Uterus (tissue), 3 donors: ENCODE measurements at regions not wholly inside any gene's neighbourhood (a gene's known extent, or its start where the extent isn't known, plus 50 kb on each side); places are given as distances from the start of the nearest gene placed in this dataset.

Source experiments
- DNase-seq, 2 donors: peaks; one replicate each; pipeline ENCODE4 v3.0.0-alpha.2; 2019 to 2020
- H3K27ac ChIP-seq, 2 donors: fragments of 200-600 bp; sonication (generic); 1 replicate in 1 of 2; 2 replicates in 1 of 2; pipeline ENCODE4 v1.5.1; 2016 to 2018
- H3K27me3 ChIP-seq, 2 donors: fragments of 200-600 bp; sonication (generic); one replicate each; pipeline ENCODE4 v1.5.1; 2018 to 2019; ENCODE audit warnings: control low read depth in 1 of 2
- H3K36me3 ChIP-seq, 2 donors: fragments of 200-600 bp; sonication (generic); one replicate each; pipeline ENCODE4 v1.5.1; 2019; ENCODE audit warnings: control low read depth in 1 of 2
- H3K4me1 ChIP-seq, 2 donors: fragments of 200-600 bp; sonication (generic); one replicate each; pipeline ENCODE4 v1.5.1; 2018 to 2019; ENCODE audit warnings: control low read depth in 1 of 2
- H3K4me3 ChIP-seq, 2 donors: fragments of 200-600 bp; sonication (generic); 1 replicate in 1 of 2; 2 replicates in 1 of 2; pipeline ENCODE4 v1.5.1; 2018 to 2019; ENCODE audit warnings: mild to moderate bottlenecking in 1 of 2
- H3K9me3 ChIP-seq, 2 donors: fragments of 200-600 bp; sonication (generic); one replicate each; pipeline ENCODE4 v1.5.1; 2019; ENCODE audit warnings: control low read depth in 1 of 2
- CTCF ChIP-seq, 4 experiments: fragments of 200-600 bp in 2 of 4; fragments of 450-650 bp in 2 of 4; sonication (generic) in 2 of 4; IDR thresholded peaks; one replicate each; pipeline ENCODE4 v1.5.1; 2016 to 2019; ENCODE audit warnings: antibody characterized with exemption in 4 of 4, mild to moderate bottlenecking in 2 of 4, moderate library complexity in 1 of 4
- POLR2A ChIP-seq, 2 donors: fragments of 450-650 bp; IDR thresholded peaks; one replicate each; pipeline ENCODE4 v1.6.1; 2016; ENCODE audit warnings: antibody characterized with exemption in 2 of 2, mild to moderate bottlenecking in 1 of 2, moderate library complexity in 1 of 2
- intact Hi-C: fragments of 100-400 bp; cut with DNase I; formaldehyde crosslinking; loops from one replicate; pipeline ENCODE4 v1.15.1; 2023; ENCODE audit warnings: low total_unique reads
- donor health status: DM: yes; HTN: yes; CAD: no.

- Histone ChIP-seq H3K27me3 (no peaks in the 10 kb centered on the region), H3K4me1 (no peaks in the 10 kb centered on the region), H3K36me3 (no peaks in the 10 kb centered on the region), H3K9me3 (no peaks in the 10 kb centered on the region), H3K4me3 (no peak overlapping the region), H3K27ac (no peak overlapping the region)
- intact Hi-C loops: no loop called here
- TF ChIP-seq POLR2A (IDR thresholded peaks at IDR 0.05): no peak
- no peak for TF ChIP-seq CTCF (IDR thresholded peaks at IDR 0.05)
- DNase-seq: no peak
Observed at GRCh38 chr11:109936661-109937180, 156.5 kb upstream of the ZC3H12C start.

DNA sequence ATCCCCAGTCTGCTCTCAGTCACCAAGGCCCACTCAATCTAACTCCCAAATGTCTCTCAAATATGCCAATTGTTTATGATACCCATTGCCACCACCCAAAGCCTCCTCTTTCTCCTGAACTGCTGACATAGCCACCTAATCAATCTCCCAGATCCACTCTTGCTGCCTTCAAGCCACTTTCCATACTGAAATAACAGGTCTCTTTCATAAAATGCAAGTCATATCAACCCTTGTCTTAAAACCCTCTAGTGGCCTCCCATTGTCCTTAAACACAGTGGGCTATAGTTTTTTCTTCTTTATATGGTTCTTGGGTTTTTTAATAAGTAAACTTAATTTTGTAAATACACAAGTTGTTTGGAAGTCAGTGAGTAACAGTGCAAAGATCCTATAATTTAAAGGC is 155.2 kb upstream of the ZC3H12C start:
- no peaks in the 10 kb centered on the region for H3K36me3 ChIP-seq
- TF ChIP-seq CTCF (IDR thresholded peaks at IDR 0.05) (no peak), POLR2A (IDR thresholded peaks at IDR 0.05) (no peak)
- no peak overlapping the region for H3K4me3 ChIP-seq
- intact Hi-C loops: no loop called here
- DNase-seq: no peak
- no peaks in the 10 kb centered on the region for H3K4me1 ChIP-seq
- H3K27me3 ChIP-seq: no peaks in the 10 kb centered on the region
- H3K9me3 ChIP-seq: no peaks in the 10 kb centered on the region
- no peak overlapping the region for H3K27ac ChIP-seq

GRCh38 chr11:109939166-109939810 is 153.9 kb upstream of the ZC3H12C start:
- DNase-seq: no peak
- Histone ChIP-seq H3K4me1 (no peaks in the 10 kb centered on the region), H3K27me3 (no peaks in the 10 kb centered on the region), H3K4me3 (no peak overlapping the region), H3K36me3 (no peaks in the 10 kb centered on the region), H3K9me3 (no peaks in the 10 kb centered on the region), H3K27ac (no peak overlapping the region)
- intact Hi-C loops: no loop called here
- no peak for TF ChIP-seq POLR2A (IDR thresholded peaks at IDR 0.05)
- TF ChIP-seq CTCF (IDR thresholded peaks at IDR 0.05): peak in 3 of 4 experiments; percentile 10 to 38 (median 22)

DNA sequence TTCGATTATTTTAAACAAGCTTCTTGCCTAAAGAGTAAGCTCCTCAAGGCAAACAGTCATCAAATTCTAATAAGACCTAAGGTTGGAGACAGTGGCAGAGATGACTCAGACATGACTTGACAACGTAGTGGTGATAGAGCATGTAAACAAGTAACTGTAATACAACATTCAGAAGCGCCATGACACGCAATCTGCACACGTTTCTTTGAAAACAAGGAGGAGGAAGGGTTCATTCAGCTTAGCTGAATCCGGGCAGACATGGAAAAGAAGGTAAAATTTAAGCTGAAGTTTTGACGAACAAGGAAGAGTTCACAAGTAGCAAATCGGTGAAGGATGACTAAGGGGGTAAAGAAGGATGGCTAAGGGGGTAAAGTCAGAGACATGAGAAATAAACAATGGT is 152.4 kb upstream of the ZC3H12C start:
- no peaks in the 10 kb centered on the region for H3K4me1 ChIP-seq
- intact Hi-C loops: no loop called here
- no peaks in the 10 kb centered on the region for H3K36me3 ChIP-seq
- TF ChIP-seq CTCF (IDR thresholded peaks at IDR 0.05): no peak
- TF ChIP-seq POLR2A (IDR thresholded peaks at IDR 0.05): no peak
- no peaks in the 10 kb centered on the region for H3K9me3 ChIP-seq
- no peak for DNase-seq
- H3K4me3 ChIP-seq: no peak overlapping the region
- no peaks in the 10 kb centered on the region for H3K27me3 ChIP-seq
- H3K27ac ChIP-seq: no peak overlapping the region

DNA sequence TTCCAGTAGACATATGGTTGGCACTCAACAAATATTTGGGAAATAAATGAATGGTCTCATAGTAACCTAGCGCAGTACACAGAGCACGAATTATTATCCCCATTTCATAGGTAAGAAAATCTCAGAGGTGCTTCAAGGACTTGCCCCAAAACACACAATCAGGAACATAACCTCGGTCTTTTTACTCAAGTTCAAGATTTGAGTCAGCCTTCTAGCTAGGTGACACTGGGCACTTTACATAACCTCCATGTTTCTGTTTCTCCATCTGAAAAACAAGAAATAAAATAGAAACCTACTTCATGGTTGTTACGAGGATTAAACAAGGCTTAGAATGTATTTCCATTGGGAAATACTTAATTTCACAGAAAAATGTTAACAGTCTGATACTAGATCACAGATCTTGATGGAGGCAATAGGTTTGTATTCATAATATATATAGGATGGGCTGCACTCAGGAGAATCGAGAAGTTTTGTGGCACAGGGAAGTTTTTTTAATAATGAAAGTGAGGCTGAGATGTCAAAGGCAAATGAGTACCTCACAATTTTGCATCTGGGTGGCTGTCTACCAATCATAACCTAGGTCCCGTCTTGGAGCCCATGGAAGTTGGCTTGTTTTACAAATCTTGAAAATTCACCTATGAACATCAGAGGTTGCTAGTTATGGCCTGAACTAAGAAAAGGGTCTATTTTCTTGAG is 147.4 kb upstream of the ZC3H12C start:
- no peaks in the 10 kb centered on the region for H3K36me3 ChIP-seq
- no peaks in the 10 kb centered on the region for H3K27me3 ChIP-seq
- H3K9me3 ChIP-seq: no peaks in the 10 kb centered on the region
- H3K4me3 ChIP-seq: peak overlapping the region; percentile 11 to 17
- TF ChIP-seq CTCF (IDR thresholded peaks at IDR 0.05): no peak
- no peak for TF ChIP-seq POLR2A (IDR thresholded peaks at IDR 0.05)
- intact Hi-C loops: no loop called here
- no peaks in the 10 kb centered on the region for H3K4me1 ChIP-seq
- peak overlapping the region in 1 of 2 donors; percentile 12 for H3K27ac ChIP-seq
- no peak for DNase-seq
